GM18909 (cell line): ENCODE measurements at regions not wholly inside any gene's neighbourhood (a gene's known extent, or its start where the extent isn't known, plus 50 kb on each side); places are given as distances from the start of the nearest gene placed in this dataset.

Experiments used
- ATAC-seq: cut with Tn5 transposase; IDR thresholded peaks from one replicate; pipeline ENCODE4 v1.9.1; 2021; ENCODE audit warnings: mild to moderate bottlenecking; ENCODE audit not compliant: unreplicated experiment, poor library complexity

GRCh38 chr7:98679741-98680140 lies 62.7 kb downstream of the NPTX2 start:
- ATAC-seq: no peak

- no peak for ATAC-seq
Measured at GRCh38 chr7:98681511-98681910, 64.4 kb downstream of the NPTX2 start.

- no peak for ATAC-seq
Measured at GRCh38 chr7:98681951-98682350, 64.9 kb downstream of the NPTX2 start.

GRCh38 chr7:98683514-98683913 lies 66.4 kb downstream of the NPTX2 start:
- ATAC-seq: no peak

DNA sequence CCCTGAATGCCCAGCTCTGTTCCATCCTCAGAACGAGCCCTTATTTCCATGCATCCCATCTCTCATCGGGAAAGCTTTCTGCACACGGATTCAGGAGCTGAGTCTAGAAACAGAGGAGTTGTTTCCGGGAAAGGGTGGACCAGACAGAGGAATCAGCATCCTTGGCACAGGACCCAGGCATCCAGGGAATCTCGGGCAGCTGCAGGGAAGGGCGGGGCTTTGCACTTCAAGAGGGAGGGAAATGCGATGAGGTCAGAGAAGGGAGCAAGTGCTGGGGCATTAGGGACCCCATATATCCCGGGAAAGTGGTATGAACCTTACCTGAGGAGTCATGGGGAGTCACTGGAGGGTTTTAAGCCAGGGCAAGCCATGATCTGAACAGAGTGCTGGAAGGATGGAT lies 68.5 kb downstream of the NPTX2 start:
- no peak for ATAC-seq

DNA sequence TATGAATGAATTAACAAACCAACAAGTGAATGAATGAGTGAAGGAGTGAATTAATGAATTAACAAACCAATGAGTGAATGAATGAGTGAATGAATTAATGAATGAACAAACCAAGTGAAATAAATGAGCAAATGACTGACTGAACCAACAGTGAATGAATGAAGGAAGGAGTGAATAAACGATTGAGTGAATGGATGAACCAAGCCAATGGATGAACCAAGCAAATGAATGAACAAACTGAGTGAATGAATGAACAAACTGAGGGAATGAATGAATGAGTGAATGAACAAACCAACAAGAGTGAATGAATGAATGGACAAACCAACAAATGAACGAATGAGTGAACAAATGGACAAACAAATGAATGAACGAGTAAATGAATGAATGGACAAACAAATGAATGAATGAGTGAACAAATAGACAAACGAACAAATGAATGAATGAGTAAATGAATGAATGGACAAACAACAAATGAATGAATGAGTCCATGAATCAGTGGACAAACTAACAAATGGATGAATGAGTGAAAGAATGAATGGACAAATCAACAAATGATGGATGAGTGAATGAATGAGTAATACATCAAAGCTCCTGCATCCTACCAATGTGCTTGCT lies 69.5 kb downstream of the NPTX2 start:
- ATAC-seq: no peak

- no peak for ATAC-seq
Measured at GRCh38 chr7:98687111-98687751, 70.1 kb downstream of the NPTX2 start.

DNA sequence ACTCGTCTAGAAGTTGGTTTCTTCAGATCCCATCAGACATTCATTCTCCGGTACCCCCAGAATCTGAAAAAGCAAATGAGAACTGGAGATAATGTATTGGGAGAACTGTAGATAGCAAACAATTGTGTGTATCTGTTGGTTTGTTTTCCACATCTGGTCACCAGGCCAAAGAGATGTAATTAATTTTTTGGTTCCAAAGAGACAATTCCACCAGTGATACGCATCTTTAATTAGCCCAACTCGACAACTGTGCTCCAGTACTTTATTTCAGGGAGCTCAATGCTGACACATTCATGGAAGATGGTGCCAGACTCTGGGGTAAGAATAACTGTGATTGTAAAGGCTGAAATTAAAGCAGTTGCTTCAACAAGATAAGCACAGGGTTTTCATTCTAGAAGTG lies 74.5 kb downstream of the NPTX2 start:
- ATAC-seq: no peak

DNA sequence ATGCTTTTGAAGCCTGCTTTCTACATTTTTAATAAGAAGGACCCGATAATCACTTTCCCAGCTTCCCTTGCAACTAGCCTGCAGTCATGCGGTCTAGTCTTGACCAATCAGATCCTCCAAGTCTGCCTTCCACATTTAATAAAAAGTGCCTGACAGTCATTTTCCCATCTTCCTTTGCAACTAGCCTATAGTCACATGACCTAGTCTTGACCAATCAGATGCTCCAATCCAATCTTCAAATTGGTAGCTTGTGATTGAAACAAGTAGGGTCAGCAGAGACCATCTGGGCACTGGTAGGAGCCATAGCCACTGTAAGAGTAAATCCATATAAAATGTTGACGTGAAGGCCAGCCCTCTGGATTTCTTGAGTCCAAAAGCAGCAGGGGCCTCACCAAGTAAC lies 80.0 kb downstream of the NPTX2 start:
- ATAC-seq: no peak

GRCh38 chr7:98697485-98698240 lies 80.6 kb downstream of the NPTX2 start:
- ATAC-seq: no peak

- ATAC-seq: no peak
Measured at GRCh38 chr7:98698976-98699375, 81.9 kb downstream of the NPTX2 start.

DNA sequence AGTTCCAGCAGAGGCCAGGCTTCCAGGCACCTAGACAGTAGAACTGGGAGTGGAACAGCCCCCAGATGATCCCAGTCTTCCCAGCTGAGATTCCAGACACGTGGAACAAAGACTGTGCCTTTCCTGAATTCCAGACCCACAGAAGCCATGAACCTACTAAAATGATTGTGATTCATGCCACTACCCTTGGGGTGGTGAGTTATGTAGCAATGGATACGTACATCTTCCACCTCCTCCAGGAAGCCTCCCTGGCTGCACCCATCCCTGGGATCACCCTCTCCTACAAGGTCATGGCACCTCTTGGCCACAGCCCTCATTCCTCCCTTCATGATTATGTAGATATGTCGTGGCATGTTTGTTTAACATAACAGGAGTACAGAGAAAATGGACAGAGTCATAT lies 83.4 kb downstream of the NPTX2 start:
- ATAC-seq: no peak

GRCh38 chr7:98701372-98701771 lies 84.3 kb downstream of the NPTX2 start:
- ATAC-seq: no peak

GRCh38 chr7:98702021-98702420 lies 84.9 kb downstream of the NPTX2 start:
- ATAC-seq: no peak

DNA sequence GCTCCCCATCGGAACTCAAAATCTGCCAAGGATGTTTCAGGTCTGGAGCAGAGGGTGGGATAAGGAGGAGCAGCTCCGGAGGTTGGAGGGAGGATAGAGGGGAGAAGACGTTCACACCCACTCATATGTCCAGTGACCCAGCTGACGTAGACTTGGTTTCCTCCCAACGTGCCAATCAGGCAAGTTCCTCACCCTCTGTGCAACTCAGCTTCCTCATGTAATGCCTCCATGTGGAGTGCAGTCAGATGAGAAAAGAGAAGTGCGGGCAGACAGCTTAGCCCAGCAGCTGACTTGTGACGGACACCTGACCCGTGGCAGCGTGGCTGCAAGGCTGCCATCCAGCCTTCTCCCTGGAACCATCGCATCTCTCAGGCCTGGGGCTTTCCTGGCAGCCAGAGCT lies 86.8 kb downstream of the NPTX2 start:
- no peak for ATAC-seq

DNA sequence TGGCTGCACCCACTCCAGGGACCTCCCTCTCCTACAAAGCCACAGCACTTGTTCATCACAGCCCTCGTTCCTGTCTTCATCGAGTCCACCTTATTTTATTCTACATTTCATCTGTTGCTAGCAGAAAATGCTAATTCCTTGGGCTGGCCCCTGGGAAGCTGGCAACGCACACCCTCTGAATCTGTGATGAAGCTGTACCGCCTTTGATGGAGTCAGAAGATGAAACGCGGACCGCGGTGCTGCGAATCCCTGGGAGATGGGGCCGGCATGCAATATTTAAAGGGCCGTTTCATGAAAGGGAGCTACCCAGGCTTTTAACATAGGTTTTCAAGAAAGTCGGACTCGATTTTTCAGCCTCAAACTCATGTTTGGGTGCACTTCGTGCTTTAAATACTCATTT lies 88.5 kb downstream of the NPTX2 start:
- no peak for ATAC-seq

- no peak for ATAC-seq
Measured at GRCh38 chr7:98707076-98707475, 90.0 kb downstream of the NPTX2 start.

DNA sequence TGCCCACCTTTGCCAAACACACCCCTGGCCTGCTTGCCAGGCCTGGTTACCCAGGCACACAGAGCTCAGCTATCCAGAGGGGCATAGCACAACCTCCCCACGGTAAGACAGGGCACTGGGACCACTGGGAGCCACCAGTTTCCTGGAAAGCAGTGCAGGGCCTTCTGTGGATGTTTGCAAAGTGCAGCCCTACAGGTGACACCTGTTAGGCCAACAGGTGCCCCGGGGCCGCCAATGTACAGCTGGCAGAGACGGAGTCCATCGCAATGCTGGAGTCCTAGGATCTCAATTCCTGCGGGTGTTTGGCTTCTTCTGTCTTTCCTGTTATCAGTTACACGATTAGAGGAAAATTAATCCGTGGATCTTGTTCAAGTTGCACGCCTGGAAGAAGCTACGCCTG lies 94.9 kb downstream of the NPTX2 start:
- ATAC-seq: no peak

DNA sequence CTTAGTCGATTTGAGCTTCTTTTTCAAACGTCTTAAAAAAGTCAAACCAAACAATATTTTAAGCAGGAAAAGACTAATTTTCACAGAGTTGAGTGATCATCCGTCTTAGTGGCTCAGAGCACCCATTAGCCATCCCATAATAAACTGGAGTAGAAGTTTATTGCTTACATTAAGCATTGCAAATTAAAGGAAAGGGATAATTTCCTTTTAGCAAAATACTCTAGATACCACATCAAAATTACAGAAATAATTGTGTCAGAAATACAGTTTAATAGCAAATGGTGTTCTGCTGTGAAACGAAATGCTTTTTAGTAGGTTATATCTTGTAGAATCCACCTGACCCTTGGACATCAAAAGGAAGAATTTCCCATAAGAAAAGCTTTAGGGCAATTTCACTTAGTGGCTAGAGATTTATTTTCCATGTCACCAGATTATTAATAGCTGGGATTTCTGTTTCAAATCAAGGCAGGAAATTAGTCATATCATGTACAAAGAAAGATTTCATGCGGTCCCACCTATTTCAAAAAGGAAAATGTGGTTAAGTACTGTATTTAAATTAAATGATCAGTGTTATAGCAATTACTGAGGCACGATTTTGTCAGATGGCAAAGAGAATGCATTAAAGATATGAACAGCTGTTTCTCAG lies 96.2 kb downstream of the NPTX2 start:
- ATAC-seq: no peak

GRCh38 chr7:98719396-98719795 lies 102.3 kb downstream of the NPTX2 start:
- no peak for ATAC-seq

DNA sequence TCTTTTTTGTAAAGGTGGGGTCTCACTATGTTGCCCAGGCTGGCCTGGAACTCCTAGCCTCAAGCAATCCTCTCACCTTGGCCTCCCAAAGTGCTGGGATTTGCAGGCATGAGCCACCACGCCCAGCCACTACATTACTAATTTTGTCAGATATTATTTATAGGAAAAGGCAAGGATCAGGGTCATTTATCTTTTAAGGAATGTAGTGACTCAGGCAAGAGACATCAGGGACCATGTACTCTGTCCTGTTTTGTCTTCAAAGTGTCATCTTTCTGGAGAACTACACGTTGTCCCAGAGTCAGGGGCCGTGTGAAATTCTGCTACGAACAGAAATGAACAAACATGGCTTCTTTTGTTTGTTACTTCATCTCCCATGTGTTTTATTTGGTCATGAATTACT lies 105.3 kb downstream of the NPTX2 start:
- no peak for ATAC-seq
